Right ventricle myocardium superior (tissue), 1 donor: ENCODE measurements at regions not wholly inside any gene's neighbourhood (a gene's known extent, or its start where the extent isn't known, plus 50 kb on each side); places are given as distances from the start of the nearest gene placed in this dataset.
"Not testable (repeated sequence)": the region's sequence is repeated elsewhere in the genome, so short reads cannot be mapped to it uniquely, and the experiment has no call there.

Experiments used
- ATAC-seq: fragments of 200-7000 bp; cut with Tn5 transposase; one replicate; pipeline ENCODE4 v1.9.1; 2020; ENCODE audit warnings: mild to moderate bottlenecking; ENCODE audit not compliant: poor library complexity
- DNase-seq: peaks from one replicate; pipeline ENCODE4 v3.0.0-alpha.2; 2020
- intact Hi-C: fragments of 100-400 bp; cut with DNase I; formaldehyde crosslinking; loops from one replicate; pipeline ENCODE4 v1.11.2; 2022
- donor health status: DM: no; HTN: yes; CAD: no; lungs with severe emphysema.

DNA sequence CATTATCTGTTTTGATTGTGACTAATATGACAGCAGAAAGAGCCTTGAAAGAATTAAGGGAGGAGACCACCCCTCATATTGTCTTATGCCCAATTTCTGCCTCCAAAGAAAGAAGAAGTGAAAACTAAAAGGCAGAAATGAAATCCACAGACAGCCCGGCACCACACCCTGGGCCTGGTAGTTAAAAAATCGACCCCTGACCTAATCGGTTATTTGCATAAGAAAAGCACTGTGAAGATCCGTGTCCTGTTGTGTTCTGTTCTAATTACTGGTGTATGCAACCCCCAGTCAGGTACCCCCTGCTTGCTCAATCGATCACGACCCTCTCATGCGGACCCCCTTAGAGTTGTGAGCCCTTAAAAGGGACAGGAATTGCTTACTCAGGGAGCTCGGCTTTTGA, 97.9 kb downstream of the CDRT15L2 start:
- intact Hi-C loops, DNase-seq, ATAC-seq: not testable (repeated sequence)

DNA sequence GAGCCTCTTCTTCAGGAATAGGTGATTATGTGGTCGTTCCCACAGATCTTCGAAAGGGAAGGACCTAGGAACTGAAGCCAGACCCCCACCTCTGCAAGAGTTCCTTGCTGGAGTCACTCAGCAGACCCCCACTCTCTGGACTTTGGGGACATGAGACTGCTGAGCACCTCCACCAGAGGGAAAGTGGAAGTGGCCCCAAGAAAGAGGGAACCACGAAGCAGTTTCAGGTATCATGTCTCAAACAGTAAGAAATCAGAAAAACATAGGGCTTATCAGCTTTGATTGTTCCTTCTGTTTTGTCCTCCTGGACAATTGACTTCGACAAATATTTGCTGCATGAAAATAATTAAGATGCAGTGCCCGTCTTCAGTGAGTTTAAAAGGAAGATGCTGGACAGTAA, 98.9 kb downstream of the CDRT15L2 start:
- DNase-seq, ATAC-seq, intact Hi-C loops: not testable (repeated sequence)

DNA sequence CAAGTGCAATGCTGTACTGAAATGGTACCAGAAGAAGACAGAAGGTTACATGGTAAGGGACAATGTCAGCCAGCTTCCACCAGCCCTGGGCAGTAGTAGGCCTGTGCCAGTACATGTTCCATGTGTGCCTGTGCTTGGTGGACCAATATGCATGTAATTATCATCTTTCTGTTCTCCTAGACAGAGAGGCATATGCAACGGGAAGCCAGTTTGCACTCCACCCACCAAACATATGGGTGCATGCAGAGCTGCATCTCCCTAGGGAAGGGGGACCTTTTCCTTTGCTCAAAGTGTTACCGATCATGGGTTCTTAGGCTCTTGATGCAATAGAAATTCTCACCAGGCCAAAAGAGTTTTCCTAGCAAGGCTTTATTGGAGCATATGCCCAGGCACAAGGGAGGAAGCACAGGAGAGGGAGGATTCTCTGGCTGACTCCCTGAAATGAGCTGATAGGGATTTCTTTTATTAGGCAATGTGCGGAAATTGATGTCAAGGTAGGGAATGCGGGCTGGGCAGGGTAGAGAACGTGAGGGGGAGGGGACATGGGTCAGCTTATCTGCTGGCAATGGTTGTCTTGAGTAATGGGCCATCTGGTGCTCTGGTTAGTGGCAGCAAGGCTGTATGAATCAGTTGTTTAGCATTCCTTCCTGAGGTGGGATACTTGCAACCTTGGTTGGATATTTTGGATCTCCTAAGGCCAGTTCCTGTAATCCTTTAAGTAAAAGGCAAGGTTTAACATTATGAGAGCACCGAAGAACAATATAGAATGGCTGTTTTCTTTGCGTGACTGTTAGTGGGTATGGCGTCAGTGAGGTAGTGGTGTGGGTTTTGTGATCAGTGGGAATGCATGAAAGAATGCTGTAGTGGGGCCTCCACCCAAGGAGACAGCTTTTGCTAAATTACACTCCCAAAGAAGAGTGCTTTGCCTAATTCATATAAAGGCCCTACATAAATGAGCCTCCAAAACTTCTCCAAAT, 102.5 kb downstream of the CDRT15L2 start:
- DNase-seq, intact Hi-C loops, ATAC-seq: not testable (repeated sequence)

DNA sequence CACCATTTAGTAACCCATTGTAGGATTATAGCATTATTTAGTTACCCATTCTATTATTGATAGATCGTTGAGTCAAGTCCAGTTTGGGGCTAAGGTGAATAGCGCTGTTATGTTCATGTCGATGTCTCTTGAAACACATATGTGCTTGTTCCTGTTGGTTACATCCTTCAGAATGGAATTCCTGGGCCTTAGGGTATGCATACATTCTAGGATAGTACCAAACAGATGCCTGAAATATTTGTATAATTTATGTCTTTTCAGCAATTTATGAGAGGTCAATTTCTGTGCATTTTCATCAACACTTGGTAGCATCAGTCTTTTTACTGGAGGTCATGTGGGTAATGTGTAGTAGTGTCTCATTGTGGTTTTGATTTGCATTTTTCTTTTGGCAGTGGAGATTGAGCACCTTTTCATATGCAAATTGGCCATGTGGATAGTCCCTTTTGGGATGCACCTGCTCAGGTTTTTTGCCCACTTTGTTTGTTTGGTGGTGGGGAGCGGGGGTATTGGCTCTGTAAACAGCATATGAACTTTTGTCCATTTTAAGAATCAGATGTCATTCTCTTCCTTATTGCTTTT, 104.2 kb downstream of the CDRT15L2 start:
- intact Hi-C loops, DNase-seq, ATAC-seq: not testable (repeated sequence)

DNA sequence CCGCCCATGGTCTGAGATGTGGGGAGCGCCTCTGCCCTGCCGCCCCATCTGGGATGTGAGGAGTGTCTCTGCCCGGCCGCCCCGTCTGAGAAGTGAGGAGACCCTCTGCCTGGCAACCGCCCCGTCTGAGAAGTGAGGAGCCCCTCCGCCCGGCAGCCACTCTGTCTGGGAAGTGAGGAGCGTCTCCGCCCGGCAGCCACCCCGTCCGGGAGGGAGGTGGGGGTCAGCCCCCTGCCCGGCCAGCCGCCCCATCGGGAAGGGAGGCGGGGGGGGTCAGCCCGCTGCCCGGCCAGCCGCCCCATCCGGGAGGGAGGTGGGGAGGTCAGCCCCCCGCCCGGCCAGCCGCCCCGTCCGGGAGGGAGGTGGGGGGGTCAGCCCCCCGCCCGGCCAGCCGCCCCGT, 105.5 kb downstream of the CDRT15L2 start:
- ATAC-seq, intact Hi-C loops, DNase-seq: not testable (repeated sequence)

DNA sequence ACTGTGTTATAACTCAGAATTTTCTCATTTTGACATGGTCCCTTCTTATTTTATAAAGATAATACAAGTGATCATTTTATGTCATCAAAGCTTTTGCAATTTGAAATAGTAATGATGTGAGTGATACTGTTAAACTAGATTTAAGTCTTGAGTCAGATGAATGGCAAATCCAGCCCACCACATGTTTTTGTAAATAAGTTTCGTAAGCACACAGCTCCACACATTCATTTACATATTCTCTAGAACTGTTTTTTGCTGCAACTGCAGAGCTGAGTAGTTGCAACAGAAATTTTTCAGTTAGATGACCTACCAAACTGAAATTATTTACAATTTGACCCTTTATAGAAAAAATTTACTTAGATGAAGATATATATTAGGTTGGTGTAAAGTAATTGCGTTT, 108.1 kb downstream of the CDRT15L2 start:
- DNase-seq, ATAC-seq, intact Hi-C loops: not testable (repeated sequence)

DNA sequence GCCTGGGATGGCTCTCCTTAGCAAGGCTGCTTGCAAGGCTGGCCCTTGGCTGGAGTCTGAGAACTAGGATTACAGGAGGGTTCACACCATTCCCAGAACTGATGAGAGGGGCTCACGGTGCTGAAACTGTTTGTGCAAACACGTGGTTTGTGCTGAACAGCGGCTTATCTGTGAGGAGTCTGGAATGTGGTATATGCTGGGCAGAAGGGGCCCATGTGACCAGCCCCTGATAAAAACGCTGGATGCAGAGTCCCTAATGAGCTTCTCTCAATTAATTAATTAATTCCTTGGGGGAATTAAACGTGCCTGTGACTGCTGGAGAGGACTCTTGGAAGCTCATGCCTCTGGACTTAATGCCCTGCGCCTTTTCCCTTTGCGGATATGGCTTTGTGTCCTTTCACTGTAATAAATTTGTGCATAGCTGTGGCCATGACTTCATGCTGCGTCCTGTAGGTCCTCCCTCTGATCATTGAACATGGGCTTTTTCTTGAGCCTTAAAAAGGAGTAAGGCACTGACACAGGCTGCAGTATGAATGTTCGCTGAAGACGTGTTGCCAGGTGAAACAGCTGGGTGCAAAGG, 109.7 kb downstream of the CDRT15L2 start:
- intact Hi-C loops, DNase-seq, ATAC-seq: not testable (repeated sequence)

DNA sequence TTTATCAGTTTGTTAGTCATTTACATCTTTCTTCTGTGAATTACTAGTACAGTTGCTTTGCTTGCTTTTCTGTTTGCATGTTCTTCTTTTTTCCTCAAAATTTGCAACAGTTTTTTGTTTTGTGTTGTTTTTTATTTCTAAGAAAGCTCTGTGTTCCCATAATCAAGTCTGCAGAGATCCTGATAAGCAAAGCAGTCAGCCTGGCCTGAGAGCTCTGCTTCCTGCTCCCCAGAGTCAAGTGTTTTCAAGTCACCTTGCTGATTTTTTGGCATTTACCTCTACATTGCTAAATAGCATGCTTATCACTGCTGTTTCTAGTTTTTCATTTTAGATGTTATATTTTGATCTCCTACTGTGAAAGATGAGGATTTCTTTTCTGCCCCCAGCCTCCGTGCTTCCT, 113.2 kb downstream of the CDRT15L2 start:
- DNase-seq, ATAC-seq, intact Hi-C loops: not testable (repeated sequence)

DNA sequence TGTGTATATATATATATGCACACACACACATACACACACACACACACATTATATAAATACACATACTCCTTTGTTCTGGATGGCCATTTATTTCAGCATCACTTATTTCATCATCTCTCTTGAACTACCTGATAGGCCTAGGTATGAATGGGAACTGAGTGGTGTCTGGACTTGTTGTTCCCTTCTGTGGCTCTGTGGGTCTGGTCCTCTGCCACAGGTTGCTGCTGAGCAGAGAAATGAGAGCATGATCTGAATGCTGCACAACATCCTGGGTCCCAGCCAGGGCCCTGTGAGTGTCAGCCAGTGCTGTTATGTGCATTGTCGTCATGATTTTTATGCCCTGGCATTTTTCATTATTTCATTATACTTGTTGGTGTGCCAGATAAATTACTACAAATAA, 116.3 kb downstream of the CDRT15L2 start:
- intact Hi-C loops, DNase-seq, ATAC-seq: not testable (repeated sequence)

DNA sequence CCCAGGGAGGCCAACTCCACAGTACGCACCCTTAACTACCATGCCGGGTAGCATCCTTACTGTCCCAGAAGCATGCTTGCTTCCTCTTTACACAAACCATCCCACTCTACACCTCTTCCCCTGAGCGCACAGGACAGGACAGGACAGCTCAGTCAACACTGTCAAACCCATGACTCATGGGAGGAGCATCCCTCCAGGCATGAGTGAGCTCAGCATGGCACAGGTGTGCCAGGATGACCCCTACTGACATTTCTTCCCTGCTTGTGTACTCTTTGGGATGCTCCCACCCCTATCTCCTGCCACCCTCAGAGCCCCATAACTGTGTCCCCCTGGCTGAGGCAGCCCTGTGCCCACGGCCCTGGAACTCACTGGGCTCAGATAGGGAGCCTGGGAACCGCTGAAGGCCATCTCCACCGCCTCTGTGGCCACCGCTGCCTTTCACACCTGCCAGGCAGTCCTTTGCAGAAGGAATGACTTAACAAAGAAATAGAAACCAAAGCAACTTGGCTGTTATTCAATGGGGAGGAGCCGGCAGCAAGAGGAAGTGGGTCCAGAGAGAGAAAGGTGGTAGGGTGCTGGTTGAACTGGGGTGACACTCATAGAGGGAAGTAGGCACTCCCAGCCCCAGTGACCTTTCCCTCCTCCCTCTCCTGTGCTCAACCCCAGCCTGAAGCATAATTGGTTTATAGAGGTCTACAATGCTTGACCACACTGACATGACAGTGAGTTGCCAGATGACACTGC, 119.1 kb downstream of the CDRT15L2 start:
- peak; percentile 57 for ATAC-seq
- DNase-seq, intact Hi-C loops: not testable (repeated sequence)

DNA sequence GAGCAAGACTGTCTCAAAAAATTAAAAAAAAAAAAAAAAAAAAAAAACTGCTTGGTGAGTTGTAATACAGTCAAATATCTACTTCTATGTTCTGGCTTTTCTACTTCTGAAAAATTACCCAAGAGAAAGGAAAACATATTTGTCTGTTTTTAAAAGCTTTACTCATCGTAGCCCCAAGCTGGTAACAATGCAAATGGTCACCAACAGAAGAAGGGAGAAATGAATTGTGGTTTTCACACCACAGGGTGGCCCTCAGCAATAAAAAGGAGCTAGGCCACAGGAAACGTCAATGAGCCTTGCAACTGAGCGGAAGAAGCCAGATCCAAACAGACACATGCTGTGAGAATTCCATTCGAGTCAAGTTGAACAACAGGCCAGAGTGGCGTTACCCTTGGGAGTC, 121.0 kb downstream of the CDRT15L2 start:
- ATAC-seq, intact Hi-C loops, DNase-seq: not testable (repeated sequence)

DNA sequence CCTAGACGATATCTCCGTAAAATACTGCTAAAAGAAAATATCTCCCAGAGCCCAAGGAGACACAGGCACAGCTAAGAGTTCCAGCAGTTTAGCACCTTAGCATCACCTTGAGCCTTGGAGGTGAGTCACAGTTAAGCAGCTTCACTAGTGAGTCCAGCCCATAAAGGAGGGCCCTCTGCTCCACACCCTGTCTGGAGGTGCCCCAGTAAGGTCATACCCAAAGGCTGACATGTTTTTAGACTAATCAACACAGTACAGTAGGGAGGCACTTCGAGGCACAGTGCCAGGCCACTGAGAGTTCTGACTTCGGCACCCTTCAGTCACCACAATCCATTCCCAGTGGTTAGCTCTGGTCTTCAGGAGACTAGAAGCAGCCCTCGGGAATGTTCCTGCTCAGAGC, 121.8 kb downstream of the CDRT15L2 start:
- intact Hi-C loops, DNase-seq, ATAC-seq: not testable (repeated sequence)

DNA sequence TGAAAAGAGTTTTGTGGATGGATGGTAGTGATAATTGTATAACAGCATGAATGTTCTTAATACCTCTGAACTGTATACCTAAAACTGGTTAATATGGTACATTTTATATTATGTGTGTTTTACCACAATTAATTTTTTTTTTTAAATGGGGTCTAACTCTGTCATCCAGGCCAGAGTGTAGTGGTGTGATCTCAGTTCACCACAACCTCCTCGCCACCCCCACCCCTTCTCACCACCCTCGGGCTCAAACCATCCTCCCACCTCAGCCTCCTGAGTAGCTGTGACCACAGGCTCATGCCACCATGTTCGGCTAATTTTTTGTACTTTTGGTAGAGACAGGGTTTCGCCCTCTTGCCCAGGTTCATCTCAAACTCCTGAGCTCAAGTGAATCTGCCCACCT, 123.2 kb downstream of the CDRT15L2 start:
- DNase-seq (no peak), ATAC-seq (no peak)
- intact Hi-C loops: no loop called here

DNA sequence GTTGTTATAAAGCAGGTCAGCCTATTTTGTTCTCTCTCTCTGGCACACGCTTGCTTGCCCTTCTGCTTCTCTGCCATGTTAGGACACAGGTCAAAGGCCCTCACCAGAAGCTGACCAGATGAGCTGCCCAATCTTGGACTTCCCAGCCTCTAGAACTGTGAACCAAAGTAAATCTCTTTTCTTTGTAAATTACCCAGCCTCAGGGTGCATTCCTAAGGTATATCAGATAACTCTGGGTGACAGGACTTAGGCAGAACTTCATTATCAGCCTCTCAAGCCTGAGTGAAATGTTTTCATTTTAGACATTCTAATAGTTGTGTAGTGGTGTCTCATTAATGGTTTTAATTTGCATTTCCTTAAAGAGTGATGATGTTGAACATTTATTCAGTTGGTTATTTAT, 124.3 kb downstream of the CDRT15L2 start:
- ATAC-seq (no peak), DNase-seq (no peak)
- intact Hi-C loops: no loop called here

DNA sequence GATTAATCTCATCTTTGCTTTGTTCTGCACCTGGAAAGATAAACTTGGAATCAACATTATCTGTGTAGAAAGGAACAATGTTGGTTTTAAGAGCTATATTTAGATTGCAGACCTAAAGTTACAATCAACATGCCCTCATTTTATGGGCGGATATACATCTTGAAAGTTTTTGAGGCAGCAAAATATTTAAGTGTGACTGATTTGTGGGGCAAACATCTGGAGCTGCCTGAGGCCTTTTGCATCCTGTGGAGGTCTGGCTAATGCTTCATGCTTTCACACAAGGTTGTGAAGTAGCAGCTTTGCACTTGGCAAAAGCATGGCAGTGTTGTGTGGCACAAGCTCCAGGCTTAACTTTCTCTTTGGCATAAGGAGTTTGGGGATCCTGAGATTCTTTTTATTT, 125.7 kb downstream of the CDRT15L2 start:
- ATAC-seq, DNase-seq, intact Hi-C loops: not testable (repeated sequence)

DNA sequence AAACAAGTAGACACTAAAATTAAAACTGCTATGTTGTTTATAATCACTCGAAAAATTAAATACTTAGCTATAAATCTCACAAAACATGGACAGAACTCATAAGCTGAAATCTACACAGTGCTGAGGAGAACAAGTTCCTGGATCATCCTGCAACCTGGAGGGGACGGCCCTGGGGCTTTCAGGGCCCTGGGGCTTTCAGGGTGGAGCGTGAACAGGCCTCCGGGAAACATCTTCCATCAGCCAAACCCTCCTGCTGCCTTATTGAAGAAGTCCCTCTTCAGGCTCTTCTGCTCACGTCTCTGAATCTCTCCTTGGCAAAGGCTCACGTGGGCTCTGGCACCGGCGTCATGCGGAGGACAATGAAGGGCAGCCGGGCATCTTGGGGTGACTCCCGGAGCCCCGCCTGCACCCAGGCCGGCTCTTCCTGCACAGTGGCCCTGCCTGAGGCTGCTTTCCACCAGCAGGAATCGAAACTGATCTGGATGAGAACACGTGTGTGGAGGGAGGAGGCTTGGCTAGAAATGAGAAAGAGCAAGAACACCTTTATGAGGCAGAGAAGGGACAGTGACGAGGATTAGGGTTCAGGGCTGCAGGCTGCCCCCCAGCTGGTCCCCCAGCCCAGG, 127.3 kb downstream of the CDRT15L2 start:
- no peak for DNase-seq
- intact Hi-C loops: no loop called here
- ATAC-seq: no peak

DNA sequence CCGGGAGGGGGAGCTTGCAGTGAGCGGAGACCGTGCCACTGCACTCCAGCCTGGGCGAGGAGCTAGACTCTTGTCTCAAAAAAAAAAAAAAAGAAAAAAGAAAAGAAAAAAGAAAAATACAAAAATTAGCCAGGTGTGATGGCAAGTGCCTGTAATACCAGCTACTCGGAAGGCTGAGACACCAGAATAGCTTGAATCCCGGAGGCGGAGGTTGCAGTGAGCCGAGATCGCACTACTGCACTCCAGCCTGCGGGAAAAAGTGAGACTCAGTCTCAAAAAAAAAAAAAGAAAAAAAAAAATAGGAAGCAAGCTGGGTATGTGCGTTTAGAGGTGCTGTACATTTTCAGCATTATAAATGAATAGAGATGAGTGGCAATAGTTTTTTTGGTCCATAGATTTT, 129.3 kb downstream of the CDRT15L2 start:
- intact Hi-C loops, DNase-seq, ATAC-seq: not testable (repeated sequence)

DNA sequence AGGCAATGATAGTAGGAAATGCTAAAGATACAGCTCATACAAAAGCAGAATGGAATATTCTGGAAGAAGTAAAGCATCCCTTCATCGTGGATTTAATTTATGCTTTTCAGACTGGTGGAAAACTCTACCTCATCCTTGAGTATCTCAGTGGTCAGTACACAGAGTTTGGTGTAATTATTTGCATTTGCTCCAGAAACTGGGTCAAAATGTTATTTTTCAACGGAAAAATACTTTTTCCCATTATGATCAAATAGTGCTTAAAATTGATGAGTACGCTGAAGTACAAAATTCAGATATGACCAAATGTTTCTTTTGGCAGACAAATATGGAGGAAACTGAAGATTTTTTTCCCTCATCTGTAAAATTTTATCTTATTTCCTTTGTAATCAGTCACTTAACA, 137.0 kb downstream of the CDRT15L2 start:
- intact Hi-C loops, ATAC-seq, DNase-seq: not testable (repeated sequence)
